Islet of Langerhans (tissue), 1 donor: ENCODE measurements at regions not wholly inside any gene's neighbourhood (a gene's known extent, or its start where the extent isn't known, plus 50 kb on each side); places are given as distances from the start of the nearest gene placed in this dataset.

Source experiments
- FAIRE-seq: peaks from one replicate; lab custom pipeline; 2011; peaks lifted over from hg19 to GRCh38; lab: Jason Lieb, UNC

- FAIRE-seq, result no peak
Measured at GRCh38 chr5:7955476-7955875, 86.5 kb downstream of the MTRR start.

DNA sequence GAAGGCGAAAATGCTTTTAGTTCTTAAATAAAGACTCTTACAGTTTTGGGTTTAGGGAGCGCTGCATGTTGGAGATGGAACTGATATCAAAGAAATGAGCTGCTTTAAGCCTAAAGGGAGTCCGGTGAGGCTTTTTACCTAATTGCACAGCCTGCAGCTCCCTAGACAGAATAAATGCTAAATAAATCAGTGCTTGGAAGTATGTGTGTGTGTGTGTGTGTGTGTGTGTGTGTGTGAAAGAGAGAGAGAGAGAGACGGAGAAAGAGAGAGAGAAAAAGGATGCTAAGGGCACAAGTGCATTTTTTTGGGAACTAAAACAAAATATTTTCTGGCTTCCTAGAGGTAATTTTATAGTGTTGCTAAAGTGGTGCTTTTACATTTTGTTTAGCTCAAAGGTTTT lies 88.4 kb downstream of the MTRR start:
- no peak for FAIRE-seq

GRCh38 chr5:7960142-7960541 lies 91.2 kb downstream of the MTRR start:
- no peak for FAIRE-seq

- no peak for FAIRE-seq
Measured at GRCh38 chr5:7961540-7961939, 92.6 kb downstream of the MTRR start.

DNA sequence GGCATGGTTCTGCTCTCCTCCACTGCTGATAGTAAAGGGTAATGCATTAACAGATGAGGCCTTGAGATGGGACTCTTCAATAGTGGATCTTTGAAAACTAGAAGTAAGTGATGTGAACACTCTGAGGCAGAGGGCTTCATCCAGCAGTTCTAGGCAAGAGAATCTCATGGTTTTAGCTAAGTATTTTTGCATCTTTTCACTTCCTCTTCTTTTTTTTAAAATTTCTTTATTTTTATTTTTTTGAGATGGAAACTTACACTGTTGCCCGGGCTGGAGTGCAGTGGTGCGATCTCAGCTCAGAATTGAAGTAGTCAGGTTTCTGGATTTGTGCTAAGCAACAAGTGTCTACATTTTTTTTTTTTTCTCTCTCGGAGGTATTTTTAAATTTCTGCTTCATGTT lies 101.9 kb downstream of the MTRR start:
- FAIRE-seq, result no peak

DNA sequence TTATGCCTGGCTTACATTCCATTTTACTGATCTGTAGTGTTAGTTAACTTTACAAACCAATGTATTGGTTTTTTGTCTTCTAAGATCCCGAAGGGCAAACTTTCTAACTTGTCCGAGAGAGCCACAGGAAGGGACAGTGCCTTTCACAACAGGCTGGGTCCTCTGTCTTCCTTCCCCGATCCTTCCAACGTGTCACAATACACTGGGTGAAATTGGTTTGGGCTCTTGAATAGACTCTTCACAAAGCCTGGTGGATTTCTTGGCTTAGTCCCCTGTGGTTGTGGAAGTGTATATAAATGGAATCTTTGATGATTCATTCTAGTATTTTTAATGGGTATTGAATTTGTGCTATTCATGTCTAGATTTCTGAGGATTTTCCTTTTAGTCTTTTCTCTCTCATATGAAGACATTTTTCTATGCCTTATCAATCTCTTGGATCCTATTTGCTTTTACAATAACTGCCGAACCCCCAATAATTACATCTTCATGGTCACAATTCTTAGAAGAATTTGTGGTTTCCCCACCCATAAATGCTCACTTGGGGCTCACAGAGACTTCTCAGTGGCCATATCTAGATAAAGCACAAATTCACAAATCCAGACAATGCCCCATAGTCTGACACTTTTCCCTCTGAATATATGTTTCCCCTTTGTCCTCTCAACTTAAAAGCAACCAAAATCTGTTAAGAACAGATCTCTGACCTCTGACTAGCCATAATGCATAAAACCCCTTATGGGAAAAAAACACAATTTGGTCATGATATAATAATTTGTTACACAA lies 107.7 kb downstream of the MTRR start:
- FAIRE-seq, result no peak

GRCh38 chr5:7978114-7978513 lies 109.2 kb downstream of the MTRR start:
- no peak for FAIRE-seq

- no peak for FAIRE-seq
Measured at GRCh38 chr5:7978991-7979390, 110.0 kb downstream of the MTRR start.

- FAIRE-seq, result peak; percentile 96
Measured at GRCh38 chr5:7980881-7981280, 111.9 kb downstream of the MTRR start.

- no peak for FAIRE-seq
Measured at GRCh38 chr5:7983433-7983832, 114.5 kb downstream of the MTRR start.

DNA sequence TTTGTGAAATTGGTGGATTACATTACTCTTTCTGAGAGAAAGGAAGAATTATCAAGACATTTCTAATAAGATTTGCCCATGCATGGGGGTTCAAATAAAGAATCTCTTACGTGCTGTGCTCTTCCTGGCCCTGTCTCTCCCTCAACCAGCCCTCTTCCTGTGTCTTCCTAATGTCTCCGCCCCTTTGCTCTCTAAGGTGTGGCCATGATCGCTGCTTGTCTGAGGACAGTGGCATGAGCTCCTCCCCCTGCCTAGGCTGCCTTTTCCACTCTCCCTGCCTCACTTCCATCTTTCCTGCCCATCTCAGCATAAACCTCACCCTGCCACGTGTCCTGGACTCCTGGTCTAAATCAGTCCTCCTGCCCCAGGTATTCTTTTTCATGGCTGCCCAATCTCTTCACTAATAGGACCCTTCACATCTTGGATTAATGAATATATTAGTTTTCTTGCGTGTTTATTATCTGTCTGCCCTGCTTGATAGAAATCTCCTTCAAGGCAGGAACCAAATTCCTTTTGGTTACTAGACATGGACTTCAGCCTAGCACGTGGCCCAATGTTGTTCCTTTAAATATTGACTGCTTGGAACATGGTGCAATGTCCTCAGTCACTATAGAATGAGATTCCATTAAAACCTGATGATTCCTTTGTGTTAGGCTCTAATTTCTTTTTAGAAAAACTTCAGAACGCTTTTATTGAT lies 122.3 kb downstream of the MTRR start:
- FAIRE-seq, result no peak

DNA sequence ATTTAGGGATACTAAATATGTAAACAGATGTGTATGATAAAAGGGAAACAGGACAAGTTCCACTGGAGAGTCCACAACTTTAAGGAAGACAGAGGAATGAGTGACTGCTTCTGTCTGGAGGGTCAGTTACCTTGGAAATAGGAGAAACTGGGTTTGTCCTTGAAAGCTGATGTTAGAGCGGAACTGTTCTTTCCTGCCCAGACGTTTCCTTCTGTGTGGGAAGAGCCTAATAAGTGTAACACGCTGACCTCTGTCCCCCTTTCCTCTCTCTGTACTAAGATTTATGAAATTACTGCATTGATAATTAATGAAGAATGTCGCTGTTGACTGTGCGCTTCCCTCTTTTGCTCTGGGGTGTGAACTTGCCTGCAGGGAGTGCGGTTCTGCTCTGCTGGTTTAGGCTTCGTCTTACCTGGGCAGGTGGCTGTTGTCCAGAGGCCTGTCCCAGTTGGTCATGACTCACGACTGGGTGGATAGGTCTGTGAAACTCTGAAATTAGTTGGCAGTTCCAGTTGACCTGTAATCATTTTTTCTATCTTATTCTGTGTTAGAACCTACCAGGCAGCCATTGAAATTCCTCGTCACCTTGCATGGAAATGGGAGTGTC lies 126.8 kb downstream of the MTRR start:
- no peak for FAIRE-seq

GRCh38 chr5:8005416-8005815 lies 136.5 kb downstream of the MTRR start:
- FAIRE-seq, result no peak

DNA sequence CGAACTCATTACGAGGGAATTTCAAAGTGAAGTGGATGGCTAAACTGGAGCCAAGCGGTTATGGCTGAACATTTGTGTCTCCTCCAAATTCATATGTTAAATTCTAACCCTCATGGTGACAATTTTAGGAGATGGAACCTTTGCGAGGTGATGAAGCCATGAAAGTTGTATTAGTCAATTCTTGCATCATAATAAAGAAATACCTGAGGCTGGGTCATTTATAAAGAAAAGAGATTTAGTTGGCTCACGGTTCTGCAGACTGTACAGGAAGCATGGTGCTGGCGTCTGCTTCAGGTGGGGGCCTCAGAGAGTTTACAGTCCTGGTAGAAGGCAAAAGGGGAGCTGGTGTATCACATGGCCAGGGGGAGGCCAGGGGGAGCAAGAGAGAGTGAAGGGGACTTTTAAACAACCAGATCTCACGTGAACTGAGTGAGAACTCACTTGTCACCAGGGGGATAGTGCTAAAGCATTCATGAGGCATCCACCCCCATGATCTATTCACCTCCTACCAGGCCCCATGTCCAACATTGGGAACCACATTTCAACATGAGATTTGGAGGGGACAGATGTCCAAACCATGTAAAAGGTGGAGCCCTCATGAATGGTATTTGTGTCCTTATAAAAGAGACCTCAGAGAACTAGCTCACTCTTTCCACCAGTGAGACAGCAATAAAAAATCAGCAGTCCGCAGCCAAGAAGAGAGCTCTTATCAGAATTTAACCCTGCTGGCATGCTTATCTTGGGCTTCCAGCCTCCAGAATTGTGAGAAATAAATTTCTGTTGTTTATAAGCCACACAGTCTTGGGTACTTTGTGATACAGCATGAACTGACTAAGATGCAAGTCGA lies 143.4 kb downstream of the MTRR start:
- FAIRE-seq, result no peak

- FAIRE-seq, result no peak
Measured at GRCh38 chr5:8013948-8014710, 145.2 kb downstream of the MTRR start.

DNA sequence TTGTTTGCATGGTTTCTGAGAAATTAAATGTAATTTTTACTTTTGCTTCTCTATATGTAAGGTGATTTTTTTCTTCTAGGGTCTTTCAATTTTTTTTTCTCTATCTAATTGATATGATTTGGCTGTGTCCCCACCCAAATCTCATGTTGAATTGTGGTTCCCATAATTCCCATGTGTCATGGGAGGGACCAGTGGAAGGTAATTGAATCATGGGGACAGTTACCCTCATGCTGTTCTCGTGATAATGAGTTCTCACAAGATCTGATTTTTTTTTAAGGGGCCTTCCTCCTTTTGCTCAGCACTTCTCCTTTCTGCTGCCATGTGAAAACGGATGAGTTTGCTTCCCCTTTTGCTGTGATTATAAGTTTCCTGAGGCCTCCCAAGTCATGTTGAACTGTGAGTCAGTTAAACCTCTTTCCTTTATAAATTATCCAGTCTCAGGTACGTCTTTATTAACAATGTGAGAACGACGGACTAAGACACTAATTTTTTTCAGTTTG lies 150.8 kb downstream of the MTRR start:
- no peak for FAIRE-seq

DNA sequence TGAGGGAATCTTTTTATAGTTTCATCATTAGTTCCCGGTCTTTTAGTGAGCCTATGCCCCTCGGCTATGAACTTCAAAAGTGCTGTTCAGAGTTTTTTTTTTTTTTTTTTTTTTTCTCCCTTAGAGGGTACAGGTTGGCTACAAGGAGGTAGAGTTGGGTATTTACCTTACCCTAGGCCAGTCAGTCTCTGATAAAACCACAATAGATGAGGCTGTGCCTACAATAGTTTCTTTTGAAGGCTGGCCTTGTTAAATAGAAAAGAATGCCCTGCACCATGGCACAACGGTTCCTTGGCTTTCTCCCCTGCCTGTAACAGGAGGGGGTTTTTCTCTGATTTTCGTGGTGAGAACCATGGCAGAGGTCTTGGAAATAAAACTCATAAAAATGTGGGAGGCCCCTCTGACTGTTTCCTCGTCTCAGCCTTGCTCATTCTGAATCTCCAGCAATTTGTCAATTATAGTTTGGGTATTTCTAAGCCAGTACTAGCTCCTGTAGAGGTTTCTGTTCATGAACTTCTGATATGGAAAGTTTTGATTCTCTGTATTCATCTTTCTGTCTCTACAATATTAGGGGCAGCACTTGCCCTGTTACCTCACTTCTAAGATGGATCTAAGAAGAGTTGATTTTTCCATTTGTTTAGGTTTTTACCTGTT lies 152.0 kb downstream of the MTRR start:
- no peak for FAIRE-seq

- no peak for FAIRE-seq
Measured at GRCh38 chr5:8028243-8028642, 159.3 kb downstream of the MTRR start.

DNA sequence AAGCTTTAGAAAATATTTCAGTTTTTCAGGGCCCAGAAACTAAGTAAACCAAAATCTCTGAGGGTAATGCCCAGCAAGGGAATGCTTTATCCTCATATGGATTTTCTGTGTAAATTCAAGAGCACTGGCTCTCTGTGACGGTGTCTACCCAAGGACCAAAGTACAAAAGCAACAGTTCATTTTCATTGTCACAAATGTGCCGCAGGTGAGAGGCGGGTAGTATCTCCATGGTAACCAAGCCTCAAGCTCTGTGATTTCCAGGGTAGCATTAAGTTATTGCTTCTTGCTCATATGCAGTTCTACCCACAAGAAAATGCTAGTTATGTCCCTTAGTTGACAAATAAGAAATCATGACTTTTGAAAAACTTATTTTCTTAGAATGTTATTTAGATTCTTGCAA lies 164.3 kb downstream of the MTRR start:
- no peak for FAIRE-seq

DNA sequence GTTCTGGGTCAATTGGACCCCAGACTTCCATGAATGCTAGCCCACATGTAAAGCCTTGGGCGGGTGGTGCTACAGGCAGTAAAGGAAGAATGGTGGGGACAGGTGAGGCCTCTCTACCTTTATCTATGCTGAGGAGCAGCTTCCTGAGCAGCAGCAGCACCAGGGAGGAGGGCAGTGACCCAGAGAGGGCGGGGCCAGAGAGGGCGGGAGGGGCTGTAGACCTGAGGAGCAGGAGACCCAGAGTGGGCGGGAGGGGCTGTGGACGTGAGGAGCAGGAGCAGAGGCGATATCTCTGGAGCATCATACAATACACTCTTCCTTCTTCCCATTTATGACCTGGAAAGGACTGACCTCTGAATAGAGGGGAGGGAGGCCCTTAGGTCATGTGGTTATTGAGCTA lies 165.9 kb downstream of the MTRR start:
- FAIRE-seq, result no peak

DNA sequence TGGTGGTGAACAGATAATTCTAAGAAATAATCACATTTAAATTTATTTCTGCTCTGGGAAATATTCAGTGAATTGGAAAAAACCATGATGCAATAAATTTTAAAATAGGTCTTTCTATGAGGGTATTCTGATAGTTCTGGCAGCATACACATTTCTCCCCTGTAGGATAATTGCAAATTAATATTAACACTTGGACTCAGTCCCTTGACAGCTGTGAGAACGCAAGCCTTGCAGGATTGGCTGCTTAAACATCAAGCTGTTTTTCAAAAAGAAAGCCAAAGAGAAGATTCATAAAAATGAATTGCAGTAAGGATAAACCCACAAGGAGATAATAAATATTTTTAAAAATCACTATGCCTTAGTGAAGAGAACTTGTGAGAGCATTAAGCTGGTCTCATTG lies 180.0 kb downstream of the MTRR start:
- no peak for FAIRE-seq
